ENCODE measurements at regions not wholly inside any gene's neighbourhood (a gene's known extent, or its start where the extent isn't known, plus 50 kb on each side); places are given as distances from the start of the nearest gene placed in this dataset.

DNA sequence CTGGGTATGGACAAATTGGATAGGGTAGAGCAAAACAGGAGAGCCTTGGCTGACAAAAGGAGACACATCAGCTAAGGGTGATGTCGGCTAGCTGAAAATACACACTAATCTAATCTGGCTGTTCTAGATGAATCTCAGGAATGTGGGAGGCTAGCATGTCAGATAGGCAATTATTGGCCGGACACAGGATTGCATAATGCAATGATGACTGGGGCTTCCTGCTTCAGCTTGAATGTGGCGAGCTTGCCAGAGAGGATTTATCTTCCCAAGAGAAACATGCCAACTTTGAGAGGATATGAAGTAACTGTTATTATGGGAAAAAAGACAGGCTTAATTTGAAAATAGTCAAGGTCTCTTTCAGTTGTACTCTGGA is 102.4 kb downstream of the TRIB2 start (continued):
- TF ChIP-seq, protein P1, sequence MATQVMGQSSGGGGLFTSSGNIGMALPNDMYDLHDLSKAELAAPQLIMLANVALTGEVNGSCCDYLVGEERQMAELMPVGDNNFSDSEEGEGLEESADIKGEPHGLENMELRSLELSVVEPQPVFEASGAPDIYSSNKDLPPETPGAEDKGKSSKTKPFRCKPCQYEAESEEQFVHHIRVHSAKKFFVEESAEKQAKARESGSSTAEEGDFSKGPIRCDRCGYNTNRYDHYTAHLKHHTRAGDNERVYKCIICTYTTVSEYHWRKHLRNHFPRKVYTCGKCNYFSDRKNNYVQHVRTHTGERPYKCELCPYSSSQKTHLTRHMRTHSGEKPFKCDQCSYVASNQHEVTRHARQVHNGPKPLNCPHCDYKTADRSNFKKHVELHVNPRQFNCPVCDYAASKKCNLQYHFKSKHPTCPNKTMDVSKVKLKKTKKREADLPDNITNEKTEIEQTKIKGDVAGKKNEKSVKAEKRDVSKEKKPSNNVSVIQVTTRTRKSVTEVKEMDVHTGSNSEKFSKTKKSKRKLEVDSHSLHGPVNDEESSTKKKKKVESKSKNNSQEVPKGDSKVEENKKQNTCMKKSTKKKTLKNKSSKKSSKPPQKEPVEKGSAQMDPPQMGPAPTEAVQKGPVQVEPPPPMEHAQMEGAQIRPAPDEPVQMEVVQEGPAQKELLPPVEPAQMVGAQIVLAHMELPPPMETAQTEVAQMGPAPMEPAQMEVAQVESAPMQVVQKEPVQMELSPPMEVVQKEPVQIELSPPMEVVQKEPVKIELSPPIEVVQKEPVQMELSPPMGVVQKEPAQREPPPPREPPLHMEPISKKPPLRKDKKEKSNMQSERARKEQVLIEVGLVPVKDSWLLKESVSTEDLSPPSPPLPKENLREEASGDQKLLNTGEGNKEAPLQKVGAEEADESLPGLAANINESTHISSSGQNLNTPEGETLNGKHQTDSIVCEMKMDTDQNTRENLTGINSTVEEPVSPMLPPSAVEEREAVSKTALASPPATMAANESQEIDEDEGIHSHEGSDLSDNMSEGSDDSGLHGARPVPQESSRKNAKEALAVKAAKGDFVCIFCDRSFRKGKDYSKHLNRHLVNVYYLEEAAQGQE (IDR thresholded peaks at IDR 0.05; ENCODE audit: borderline replicate concordance): no peak
- TF ChIP-seq, protein P1 (CRISPR knock-in tag; IDR thresholded peaks at IDR 0.05; ENCODE audit: low read depth): no peak
- TF ChIP-seq, protein P2, sequence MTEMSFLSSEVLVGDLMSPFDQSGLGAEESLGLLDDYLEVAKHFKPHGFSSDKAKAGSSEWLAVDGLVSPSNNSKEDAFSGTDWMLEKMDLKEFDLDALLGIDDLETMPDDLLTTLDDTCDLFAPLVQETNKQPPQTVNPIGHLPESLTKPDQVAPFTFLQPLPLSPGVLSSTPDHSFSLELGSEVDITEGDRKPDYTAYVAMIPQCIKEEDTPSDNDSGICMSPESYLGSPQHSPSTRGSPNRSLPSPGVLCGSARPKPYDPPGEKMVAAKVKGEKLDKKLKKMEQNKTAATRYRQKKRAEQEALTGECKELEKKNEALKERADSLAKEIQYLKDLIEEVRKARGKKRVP (CRISPR knock-in tag; IDR thresholded peaks at IDR 0.05): 0 out of 2 replicates have a peak, but pooled peaks have one; percentile 32
- TF ChIP-seq RFX7 (CRISPR knock-in tag; IDR thresholded peaks at IDR 0.05): no peak
- no peak for TF ChIP-seq ZNF407 (IDR thresholded peaks at IDR 0.05; ENCODE audit: low read depth)
- no peak for TF ChIP-seq ADNP (tag; IDR thresholded peaks at IDR 0.05)
- no peak for TF ChIP-seq DPF2 (IDR thresholded peaks at IDR 0.05)
- TF ChIP-seq HMGN3 (IDR thresholded peaks at IDR 0.05; ENCODE audit: borderline replicate concordance, extremely low read depth, insufficient read length, low read depth, low read length): no peak
- TF ChIP-seq PCBP1 (IDR thresholded peaks at IDR 0.05; ENCODE audit: low read depth, low read length, poor library complexity, severe bottlenecking): no peak
- peak; percentile 40; the same call in 1 of the 2 replicates for TF ChIP-seq NFE2 (IDR thresholded peaks at IDR 0.05; ENCODE audit: low read depth)
